ENCODE measurements at regions not wholly inside any gene's neighbourhood (a gene's known extent, or its start where the extent isn't known, plus 50 kb on each side); places are given as distances from the start of the nearest gene placed in this dataset.

DNA sequence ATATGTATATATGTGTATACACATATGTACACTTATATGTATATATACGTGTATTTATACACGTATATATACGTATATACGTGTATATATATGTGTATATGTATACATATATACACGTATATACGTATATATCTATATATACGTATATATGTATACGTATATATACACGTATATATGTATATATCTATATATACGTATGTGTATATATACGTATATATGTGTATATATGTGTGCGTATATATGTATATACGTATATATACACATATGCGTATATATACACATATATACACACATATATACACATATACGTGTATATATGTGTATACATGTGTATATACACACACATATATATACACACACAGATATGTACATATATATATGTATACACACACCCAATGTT is 348.0 kb upstream of the LCORL start:
- TF ChIP-seq CTCF (IDR thresholded peaks at IDR 0.05) = no peak
- TF ChIP-seq POLR2A (IDR thresholded peaks at IDR 0.05) = no peak

Data from transverse colon (tissue), 3 donors.